ENCODE measurements at regions not wholly inside any gene's neighbourhood (a gene's known extent, or its start where the extent isn't known, plus 50 kb on each side); places are given as distances from the start of the nearest gene placed in this dataset.
"Not testable (repeated sequence)": the region's sequence is repeated elsewhere in the genome, so short reads cannot be mapped to it uniquely, and the experiment has no call there.

DNA sequence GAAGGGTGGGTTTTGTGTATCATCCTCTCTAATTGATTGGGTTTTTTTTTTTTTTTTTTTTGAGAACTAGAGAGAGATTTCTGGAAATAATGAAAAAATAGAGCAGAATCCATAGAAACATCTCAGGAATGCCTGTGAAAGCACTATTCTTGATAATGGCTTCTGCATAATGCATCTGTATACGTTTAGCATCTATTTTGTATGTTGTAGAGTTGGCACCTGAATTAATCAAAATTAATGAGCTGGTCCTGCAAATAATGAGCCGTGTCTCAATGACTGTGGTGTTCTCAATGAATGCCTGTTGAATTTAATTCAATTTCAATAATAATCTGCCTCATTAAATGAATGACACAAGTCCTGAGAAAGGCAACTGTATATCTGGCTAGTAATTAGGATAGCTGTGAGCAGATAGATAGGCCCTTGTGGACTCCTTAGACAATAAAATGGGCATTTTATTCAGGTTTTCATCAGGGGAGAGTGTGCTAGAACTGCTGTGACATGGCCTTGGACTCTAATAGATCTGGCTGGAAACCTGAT is 70.5 kb upstream of the WDR72 start:
- Histone ChIP-seq H3K4me1 (no peaks in the 10 kb centered on the region), H3K4me3 (no peak overlapping the region), H3K36me3 (ENCODE audit: low read depth, missing control alignments) (no peaks in the 10 kb centered on the region), H3K27ac (no peak overlapping the region), H3K9me3 (no peaks in the 10 kb centered on the region), H3K27me3 (no peaks in the 10 kb centered on the region)
- no peak for DNase-seq
- intact Hi-C loops (cut with DNase I; ENCODE audit: low total_unique reads): no loop called here
- 59 to 63% methylated on average over 2 of the region's 2 CpGs for WGBS, 2 donors
- TF ChIP-seq POLR2A (IDR thresholded peaks at IDR 0.05): no peak
- TF ChIP-seq, protein P1, sequence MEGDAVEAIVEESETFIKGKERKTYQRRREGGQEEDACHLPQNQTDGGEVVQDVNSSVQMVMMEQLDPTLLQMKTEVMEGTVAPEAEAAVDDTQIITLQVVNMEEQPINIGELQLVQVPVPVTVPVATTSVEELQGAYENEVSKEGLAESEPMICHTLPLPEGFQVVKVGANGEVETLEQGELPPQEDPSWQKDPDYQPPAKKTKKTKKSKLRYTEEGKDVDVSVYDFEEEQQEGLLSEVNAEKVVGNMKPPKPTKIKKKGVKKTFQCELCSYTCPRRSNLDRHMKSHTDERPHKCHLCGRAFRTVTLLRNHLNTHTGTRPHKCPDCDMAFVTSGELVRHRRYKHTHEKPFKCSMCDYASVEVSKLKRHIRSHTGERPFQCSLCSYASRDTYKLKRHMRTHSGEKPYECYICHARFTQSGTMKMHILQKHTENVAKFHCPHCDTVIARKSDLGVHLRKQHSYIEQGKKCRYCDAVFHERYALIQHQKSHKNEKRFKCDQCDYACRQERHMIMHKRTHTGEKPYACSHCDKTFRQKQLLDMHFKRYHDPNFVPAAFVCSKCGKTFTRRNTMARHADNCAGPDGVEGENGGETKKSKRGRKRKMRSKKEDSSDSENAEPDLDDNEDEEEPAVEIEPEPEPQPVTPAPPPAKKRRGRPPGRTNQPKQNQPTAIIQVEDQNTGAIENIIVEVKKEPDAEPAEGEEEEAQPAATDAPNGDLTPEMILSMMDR (IDR thresholded peaks at IDR 0.05): no peak

DNA sequence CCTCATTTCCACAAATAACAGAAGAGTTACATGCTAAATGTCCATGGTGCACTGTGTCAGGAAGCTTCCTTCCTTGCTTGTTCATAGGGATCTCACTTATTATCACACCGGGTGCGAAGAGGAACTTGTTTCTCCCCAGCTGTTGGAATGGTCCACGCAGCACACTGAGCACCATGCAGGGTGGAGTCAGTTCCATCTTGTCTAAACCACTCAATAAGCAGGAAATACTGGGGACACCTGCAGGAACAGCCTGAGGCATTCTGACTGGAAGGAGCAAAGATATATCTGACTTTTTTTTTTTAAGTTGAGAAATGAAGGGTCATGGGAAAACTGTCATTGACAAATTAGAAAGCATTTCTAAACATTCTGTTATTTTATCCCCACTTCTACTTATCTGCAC is 70.0 kb upstream of the WDR72 start:
- TF ChIP-seq POLR2A (IDR thresholded peaks at IDR 0.05): no peak
- TF ChIP-seq, protein P1 (IDR thresholded peaks at IDR 0.05): no peak
- H3K27me3 ChIP-seq: no peaks in the 10 kb centered on the region
- H3K9me3 ChIP-seq: no peaks in the 10 kb centered on the region
- no peak overlapping the region for H3K27ac ChIP-seq
- no peak overlapping the region for H3K4me3 ChIP-seq
- H3K36me3 ChIP-seq (ENCODE audit: low read depth, missing control alignments): no peaks in the 10 kb centered on the region
- intact Hi-C loops (cut with DNase I; ENCODE audit: low total_unique reads): no loop called here
- 74 to 87% methylated on average over 3 of the region's 3 CpGs for WGBS, 2 donors
- no peak for DNase-seq
- H3K4me1 ChIP-seq: no peaks in the 10 kb centered on the region

DNA sequence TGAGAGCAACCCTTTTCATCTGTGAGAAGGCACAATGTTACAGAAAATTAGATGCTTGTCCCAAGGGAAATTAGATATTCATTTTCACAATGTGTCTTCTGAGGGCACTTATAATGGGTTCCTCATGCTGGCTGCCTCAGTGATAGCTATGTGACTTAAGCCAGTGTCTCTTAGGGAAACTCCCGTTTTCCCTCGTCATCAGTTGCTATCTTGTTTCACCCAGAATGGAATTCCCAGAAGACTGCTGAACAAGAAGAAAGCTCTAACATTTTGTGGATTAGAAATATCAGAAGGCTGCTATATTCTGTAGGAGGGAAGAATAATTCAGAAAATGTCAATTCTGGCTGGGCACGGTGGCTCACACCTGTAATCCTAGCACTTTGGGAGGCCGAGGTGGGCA is 67.9 kb upstream of the WDR72 start:
- no peaks in the 10 kb centered on the region for H3K36me3 ChIP-seq (ENCODE audit: low read depth, missing control alignments)
- no peak for TF ChIP-seq POLR2A (IDR thresholded peaks at IDR 0.05)
- TF ChIP-seq, protein P1 (IDR thresholded peaks at IDR 0.05): no peak
- no peak overlapping the region for H3K27ac ChIP-seq
- H3K27me3 ChIP-seq: no peaks in the 10 kb centered on the region
- intact Hi-C loops (cut with DNase I; ENCODE audit: low total_unique reads): no loop called here
- H3K9me3 ChIP-seq: no peaks in the 10 kb centered on the region
- no peak overlapping the region for H3K4me3 ChIP-seq
- H3K4me1 ChIP-seq: no peaks in the 10 kb centered on the region
- WGBS, 2 donors: 86 to 89% methylated on average over 4 of the region's 4 CpGs
- no peak for DNase-seq

DNA sequence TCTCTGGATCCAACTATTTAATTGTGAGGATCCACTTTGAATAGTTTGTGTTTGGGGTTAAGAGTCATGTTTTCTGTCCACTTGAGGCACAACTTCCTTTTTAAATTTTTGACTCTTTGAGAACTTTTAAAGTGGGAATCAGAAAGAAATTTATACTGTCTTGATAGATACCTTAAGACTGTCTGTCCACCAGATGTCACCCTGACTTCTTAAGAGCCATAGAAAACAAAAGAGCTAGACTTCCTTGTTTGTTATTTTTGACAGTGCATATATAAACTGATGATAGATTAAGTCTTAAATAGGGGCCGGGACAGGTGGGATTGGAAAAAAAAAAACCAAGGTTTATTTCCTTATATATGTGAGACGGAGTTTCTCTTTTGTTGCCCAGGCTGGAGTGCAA is 52.1 kb upstream of the WDR72 start:
- intact Hi-C loops (cut with DNase I; ENCODE audit: low total_unique reads): no loop called here
- H3K4me3 ChIP-seq: no peak overlapping the region
- TF ChIP-seq, protein P1 (IDR thresholded peaks at IDR 0.05): no peak
- no peak for TF ChIP-seq POLR2A (IDR thresholded peaks at IDR 0.05)
- no peaks in the 10 kb centered on the region for H3K36me3 ChIP-seq (ENCODE audit: low read depth, missing control alignments)
- no peaks in the 10 kb centered on the region for H3K27me3 ChIP-seq
- H3K9me3 ChIP-seq: no peaks in the 10 kb centered on the region
- no peak overlapping the region for H3K27ac ChIP-seq
- H3K4me1 ChIP-seq: no peaks in the 10 kb centered on the region
- 34 to 46% methylated on average over 2 of the region's 2 CpGs for WGBS, 2 donors
- DNase-seq: no peak

DNA sequence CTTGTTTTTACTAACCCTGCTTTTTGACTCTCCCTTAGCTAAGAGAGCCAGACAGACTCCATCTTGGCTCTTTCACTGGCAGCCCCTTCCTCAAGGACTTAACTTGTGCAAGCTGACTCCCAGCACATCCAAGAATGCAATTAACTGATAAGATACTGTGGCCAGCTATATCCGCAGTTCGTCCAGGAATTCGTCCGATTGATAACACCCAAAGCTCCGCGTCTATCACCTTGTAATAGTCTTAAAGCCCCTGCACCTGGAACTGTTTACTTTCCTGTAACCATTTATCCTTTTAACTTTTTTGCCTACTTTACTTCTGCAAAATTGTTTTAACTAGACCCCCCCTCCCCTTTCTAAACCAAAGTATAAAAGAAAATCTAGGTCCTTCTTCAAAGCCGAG is 50.8 kb upstream of the WDR72 start:
- H3K36me3 ChIP-seq (ENCODE audit: low read depth, missing control alignments); intact Hi-C loops (cut with DNase I; ENCODE audit: low total_unique reads); H3K4me3 ChIP-seq; DNase-seq; H3K9me3 ChIP-seq; H3K4me1 ChIP-seq; H3K27me3 ChIP-seq; H3K27ac ChIP-seq: not testable (repeated sequence)
- WGBS, 2 donors: 26 to 30% methylated on average over 7 of the region's 7 CpGs

Small RNAs in the stretch of these regions (small RNA-seq; reads per million reads assigned to genes)
- 0 reads per million in 2 donors for gene AC084759.1

Measured in testis (tissue), 2 donors.